RWPE1 (cell line): ENCODE measurements at regions not wholly inside any gene's neighbourhood (a gene's known extent, or its start where the extent isn't known, plus 50 kb on each side); places are given as distances from the start of the nearest gene placed in this dataset.

Experiments used
- CTCF ChIA-PET: fragments of 350-600 bp; sonication (Branson Sonifier 250); formaldehyde crosslinking; extraction: SDS; loops from one replicate; lab custom pipeline; 2021; lab: Yijun Ruan, JAX
- POLR2A ChIA-PET: fragments of 400-600 bp; formaldehyde crosslinking; extraction: SDS; loops from one replicate; lab custom pipeline; 2020; ENCODE audit warnings: antibody characterized with exemption; ENCODE audit not compliant: low non-redundant PET; lab: Yijun Ruan, JAX
- DNase-seq: peaks from one replicate; pipeline ENCODE4 v3.0.0; 2012; ENCODE audit warnings: low spot score
- H3K27ac ChIP-seq: fragments of 450-650 bp; 2 replicates; pipeline ENCODE4 v1.5.1; 2017
- CTCF ChIP-seq: fragments of 450-650 bp; conservative IDR thresholded peaks from 2 replicates; pipeline ENCODE4 v1.5.1; 2017; ENCODE audit warnings: low read depth, mild to moderate bottlenecking

GRCh38 chr6:164133095-164133494 is 718.6 kb downstream of the QKI start:
- CTCF ChIA-PET, result no interaction called here
- TF ChIP-seq CTCF, result no peak
- no peak overlapping the region for H3K27ac ChIP-seq
- DNase-seq, result no peak
- POLR2A ChIA-PET, result no interaction called here

DNA sequence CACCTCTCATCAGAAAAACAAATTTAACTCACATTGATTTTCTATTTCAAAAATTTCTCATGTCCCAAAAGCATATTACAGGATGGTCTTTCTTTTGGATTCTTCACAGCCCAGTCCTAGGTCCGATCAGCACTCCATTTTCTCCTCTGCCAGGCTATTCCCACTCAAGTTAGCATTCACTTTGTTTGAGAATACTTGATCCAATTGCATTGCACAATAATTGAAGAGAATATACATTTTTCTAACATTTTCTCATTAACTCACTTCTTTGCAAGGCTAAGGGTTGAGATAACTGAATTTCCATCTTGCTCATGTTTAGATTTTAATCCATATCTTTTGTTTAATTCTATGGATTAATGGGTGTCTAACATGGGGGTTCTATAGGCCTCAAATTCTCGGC is 716.1 kb downstream of the QKI start:
- H3K27ac ChIP-seq, result no peak overlapping the region
- POLR2A ChIA-PET, result no interaction called here
- no peak for DNase-seq
- CTCF ChIA-PET, result no interaction called here
- TF ChIP-seq CTCF, result no peak

- no peak overlapping the region for H3K27ac ChIP-seq
- no peak for TF ChIP-seq CTCF
- ChIA-PET POLR2A (no interaction called here), CTCF (no interaction called here)
- no peak for DNase-seq
These were observed 715.6 kb downstream of the QKI start for GRCh38 chr6:164130151-164130550.

GRCh38 chr6:164129218-164129617 is 714.7 kb downstream of the QKI start:
- TF ChIP-seq CTCF, result no peak
- H3K27ac ChIP-seq, result no peak overlapping the region
- DNase-seq, result no peak
- POLR2A ChIA-PET, result no interaction called here
- CTCF ChIA-PET, result no interaction called here

DNA sequence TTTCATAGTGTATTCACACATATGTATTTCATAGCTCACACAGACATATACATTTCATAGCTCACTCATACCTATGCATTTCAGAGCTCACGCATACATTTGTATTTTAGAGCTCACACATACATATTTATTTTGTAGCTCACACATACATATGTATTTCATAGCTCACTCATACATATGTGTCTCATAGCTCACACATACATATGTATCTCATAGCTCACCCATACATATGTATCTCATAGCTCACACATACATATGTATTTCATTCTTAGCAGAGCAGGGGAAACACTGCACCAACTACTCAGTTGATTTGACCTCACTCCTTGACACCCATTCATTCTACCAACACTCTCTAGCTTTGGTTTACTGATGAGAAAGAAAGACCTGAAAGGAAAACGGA is 713.6 kb downstream of the QKI start:
- POLR2A ChIA-PET, result no interaction called here
- no peak for DNase-seq
- CTCF ChIA-PET, result no interaction called here

DNA sequence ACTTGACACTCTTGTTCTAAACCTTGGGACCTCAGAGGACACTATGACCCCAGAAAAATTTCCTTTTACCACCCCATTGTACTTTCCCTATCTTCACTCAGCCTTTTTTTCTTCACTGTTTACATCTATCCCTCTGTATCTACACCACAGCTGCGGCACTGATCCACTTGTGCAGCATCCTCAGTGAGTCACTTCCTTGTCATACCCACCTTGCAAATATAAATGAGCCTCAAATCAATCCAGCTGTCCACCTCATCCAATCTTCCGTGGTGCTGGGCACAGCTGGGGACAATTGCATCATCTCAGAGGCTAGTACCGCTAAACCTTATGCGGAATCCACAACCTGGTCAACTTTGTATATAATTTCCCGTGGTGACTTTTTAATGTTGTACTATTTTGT is 710.5 kb downstream of the QKI start:
- POLR2A ChIA-PET, result no interaction called here
- no peak for TF ChIP-seq CTCF
- no peak overlapping the region for H3K27ac ChIP-seq

More for the DNA sequence above, 713.6 kb downstream of the QKI start:
- no peak overlapping the region for H3K27ac ChIP-seq
- TF ChIP-seq CTCF, result no peak

GRCh38 chr6:164124473-164124872 is 710.0 kb downstream of the QKI start:
- no peak overlapping the region for H3K27ac ChIP-seq
- CTCF ChIA-PET, result no interaction called here
- no peak for TF ChIP-seq CTCF
- POLR2A ChIA-PET, result no interaction called here
- DNase-seq, result no peak

More for the DNA sequence above, 710.5 kb downstream of the QKI start:
- CTCF ChIA-PET, result no interaction called here
- no peak for DNase-seq
